GM10266 (cell line): ENCODE measurements at regions not wholly inside any gene's neighbourhood (a gene's known extent, or its start where the extent isn't known, plus 50 kb on each side); places are given as distances from the start of the nearest gene placed in this dataset.

Source experiments
- DNase-seq: peaks from one replicate; pipeline ENCODE4 v3.0.0; 2012; ENCODE audit errors: extremely low spot score
- CTCF ChIP-seq: IDR thresholded peaks from 2 replicates; pipeline ENCODE4 v1.5.1; 2012; ENCODE audit warnings: mild to moderate bottlenecking, low read depth; ENCODE audit not compliant: control insufficient read depth, insufficient read depth; ENCODE audit errors: missing control alignments

GRCh38 chr10:6885284-6885683 lies 305.2 kb upstream of the PRKCQ start:
- TF ChIP-seq CTCF, result no peak
- DNase-seq, result no peak

- no peak for DNase-seq
- no peak for TF ChIP-seq CTCF
Measured at GRCh38 chr10:6881987-6882386, 301.9 kb upstream of the PRKCQ start.

GRCh38 chr10:6877722-6878392 lies 297.8 kb upstream of the PRKCQ start:
- TF ChIP-seq CTCF, result no peak
- no peak for DNase-seq

- no peak for DNase-seq
- no peak for TF ChIP-seq CTCF
Measured at GRCh38 chr10:6877336-6877721, 297.3 kb upstream of the PRKCQ start.

GRCh38 chr10:6875269-6875865 lies 295.3 kb upstream of the PRKCQ start:
- TF ChIP-seq CTCF, result no peak
- DNase-seq, result no peak

- no peak for DNase-seq
- TF ChIP-seq CTCF, result no peak
Measured at GRCh38 chr10:6871128-6871527, 291.1 kb upstream of the PRKCQ start.

- no peak for DNase-seq
- no peak for TF ChIP-seq CTCF
Measured at GRCh38 chr10:6868036-6868725, 288.1 kb upstream of the PRKCQ start.
